ENCODE measurements at regions not wholly inside any gene's neighbourhood (a gene's known extent, or its start where the extent isn't known, plus 50 kb on each side); places are given as distances from the start of the nearest gene placed in this dataset.

GRCh38 chr12:30811966-30812365, 57.2 kb upstream of the CAPRIN2 start:
- no peaks in the 10 kb centered on the region for H3K4me1 ChIP-seq
- WGBS, 3 donors, result 42 to 47% (median 44%) methylated on average over 4 of the region's 4 CpGs

GRCh38 chr12:30810918-30811317, 56.2 kb upstream of the CAPRIN2 start:
- H3K4me1 ChIP-seq, result no peaks in the 10 kb centered on the region
- intact Hi-C loops (cut with DNase I), result loop anchor here in 1 of 2 donors (10.0 kb wide), 1 partner anchor 776 kb away; no protein-coding TSS in a partner anchor
- no peak overlapping the region for H3K4me3 ChIP-seq
- no peaks in the 10 kb centered on the region for H3K36me3 ChIP-seq (ENCODE audit: insufficient read depth in 1 of 2, low read depth in 1 of 2)
- ATAC-seq, result no peak
- no peaks in the 10 kb centered on the region for H3K27me3 ChIP-seq (ENCODE audit: insufficient read depth in 3 of 3, low read length in 2 of 3)
- TF ChIP-seq CTCF (IDR thresholded peaks at IDR 0.05), result no peak
- no peak for DNase-seq
- H3K27ac ChIP-seq, result no peak overlapping the region
- 91 to 98% (median 93%) methylated on average over 2 of the region's 2 CpGs for WGBS, 3 donors
- H3K9me3 ChIP-seq, result no peaks in the 10 kb centered on the region

More at GRCh38 chr12:30811966-30812365, 57.2 kb upstream of the CAPRIN2 start:
- Histone ChIP-seq H3K9me3 (no peaks in the 10 kb centered on the region), H3K4me3 (no peak overlapping the region), H3K27ac (no peak overlapping the region), H3K27me3 (ENCODE audit: insufficient read depth in 3 of 3, low read length in 2 of 3) (no peaks in the 10 kb centered on the region), H3K36me3 (ENCODE audit: insufficient read depth in 1 of 2, low read depth in 1 of 2) (no peaks in the 10 kb centered on the region)
- ATAC-seq, result no peak
- intact Hi-C loops (cut with DNase I), result loop anchor here in 1 of 2 donors (10.0 kb wide), 1 partner anchor 777 kb away; no protein-coding TSS in a partner anchor
- TF ChIP-seq CTCF (IDR thresholded peaks at IDR 0.05), result no peak
- DNase-seq, result no peak

GRCh38 chr12:30807695-30808034, 52.9 kb upstream of the CAPRIN2 start:
- Histone ChIP-seq H3K27me3 (ENCODE audit: insufficient read depth in 3 of 3, low read length in 2 of 3) (no peaks in the 10 kb centered on the region), H3K4me3 (peak overlapping the region; percentile 4), H3K9me3 (no peaks in the 10 kb centered on the region), H3K4me1 (no peaks in the 10 kb centered on the region), H3K36me3 (ENCODE audit: insufficient read depth in 1 of 2, low read depth in 1 of 2) (no peaks in the 10 kb centered on the region), H3K27ac (no peak overlapping the region)
- intact Hi-C loops (cut with DNase I), result loop anchor here in 1 of 2 donors (2.0 to 5.0 kb wide), 3 partner anchors 53 to 1255 kb away; partner anchors contain the start of genes CAPRIN2 and IPO8
- ATAC-seq (peak in 1 of 4 donors; percentile 13), DNase-seq (no peak)
- 50 to 73% (median 70%) methylated on average over 1 of the region's 1 CpG for WGBS, 3 donors
- TF ChIP-seq CTCF (IDR thresholded peaks at IDR 0.05), result peak; percentile 0

DNA sequence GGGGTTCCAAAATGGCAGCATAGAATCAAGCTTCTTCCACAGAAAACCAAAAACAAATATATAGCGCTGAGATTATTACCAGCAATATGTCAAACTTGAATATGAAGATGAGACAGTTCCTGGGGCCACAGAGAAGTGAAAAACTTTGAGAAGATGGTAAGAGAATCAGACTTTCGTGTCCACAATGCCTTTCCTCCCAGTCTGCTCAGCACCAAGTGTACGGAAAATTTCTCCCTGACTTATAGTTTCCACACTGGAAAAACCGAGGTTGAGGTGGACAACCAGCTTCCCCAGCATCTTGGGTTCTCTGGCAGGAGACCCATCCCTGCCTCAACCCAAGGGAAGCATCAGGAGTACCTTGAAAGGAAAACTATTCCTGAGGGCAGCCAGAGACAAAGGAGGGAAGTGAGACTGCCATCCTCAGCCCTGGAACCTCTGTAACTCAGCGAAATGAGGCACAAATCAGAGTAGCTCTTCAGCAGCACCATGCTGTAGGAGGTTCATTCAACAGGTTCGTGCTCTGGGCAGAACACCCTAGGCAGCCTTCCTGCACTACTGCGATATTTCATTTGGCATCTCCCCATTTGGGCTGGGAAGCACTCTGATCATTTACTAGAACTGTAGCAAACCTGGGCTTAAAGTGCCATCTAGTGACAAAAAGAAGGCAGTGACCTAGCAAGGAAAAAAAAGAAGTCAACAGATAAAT, 52.4 kb upstream of the CAPRIN2 start:
- no peaks in the 10 kb centered on the region for H3K36me3 ChIP-seq (ENCODE audit: insufficient read depth in 1 of 2, low read depth in 1 of 2)
- H3K9me3 ChIP-seq, result no peaks in the 10 kb centered on the region
- peak overlapping the region; percentile 4 for H3K4me3 ChIP-seq
- DNase-seq (no peak), ATAC-seq (peak; percentile 82 to 97 (median 88))
- intact Hi-C loops (cut with DNase I), result loop anchor here in 1 of 2 donors (2.0 to 5.0 kb wide), 3 partner anchors 52 to 1255 kb away; partner anchors contain the start of genes CAPRIN2 and IPO8
- no peak overlapping the region for H3K27ac ChIP-seq
- H3K4me1 ChIP-seq, result no peaks in the 10 kb centered on the region
- H3K27me3 ChIP-seq (ENCODE audit: insufficient read depth in 3 of 3, low read length in 2 of 3), result no peaks in the 10 kb centered on the region
- 56 to 62% (median 57%) methylated on average over 7 of the region's 7 CpGs for WGBS, 3 donors
- TF ChIP-seq CTCF (IDR thresholded peaks at IDR 0.05), result peak; percentile 79

Data from psoas muscle (tissue), 7 donors.